ENCODE measurements at regions not wholly inside any gene's neighbourhood (a gene's known extent, or its start where the extent isn't known, plus 50 kb on each side); places are given as distances from the start of the nearest gene placed in this dataset.
"Not testable (repeated sequence)": the region's sequence is repeated elsewhere in the genome, so short reads cannot be mapped to it uniquely, and the experiment has no call there.

GRCh38 chr18:28514699-28515098 lies 337.8 kb upstream of the CDH2 start:
- no peak for DNase-seq (ENCODE audit: low read depth in 2 of 3, low spot score in 2 of 3)

- DNase-seq (ENCODE audit: low read depth in 2 of 3, low spot score in 2 of 3): peak in 1 of 3 donors; percentile 1
Observed at GRCh38 chr18:28512357-28512756, 335.4 kb upstream of the CDH2 start.

- DNase-seq (ENCODE audit: low read depth in 2 of 3, low spot score in 2 of 3): no peak
Observed at GRCh38 chr18:28511413-28511821, 334.5 kb upstream of the CDH2 start.

GRCh38 chr18:28510210-28510609 lies 333.3 kb upstream of the CDH2 start:
- no peak for DNase-seq (ENCODE audit: low read depth in 2 of 3, low spot score in 2 of 3)

- DNase-seq (ENCODE audit: low read depth in 2 of 3, low spot score in 2 of 3): no peak
Observed at GRCh38 chr18:28504066-28504465, 327.1 kb upstream of the CDH2 start.

- DNase-seq (ENCODE audit: low read depth in 2 of 3, low spot score in 2 of 3): no peak
Observed at GRCh38 chr18:28494151-28494550, 317.2 kb upstream of the CDH2 start.

DNA sequence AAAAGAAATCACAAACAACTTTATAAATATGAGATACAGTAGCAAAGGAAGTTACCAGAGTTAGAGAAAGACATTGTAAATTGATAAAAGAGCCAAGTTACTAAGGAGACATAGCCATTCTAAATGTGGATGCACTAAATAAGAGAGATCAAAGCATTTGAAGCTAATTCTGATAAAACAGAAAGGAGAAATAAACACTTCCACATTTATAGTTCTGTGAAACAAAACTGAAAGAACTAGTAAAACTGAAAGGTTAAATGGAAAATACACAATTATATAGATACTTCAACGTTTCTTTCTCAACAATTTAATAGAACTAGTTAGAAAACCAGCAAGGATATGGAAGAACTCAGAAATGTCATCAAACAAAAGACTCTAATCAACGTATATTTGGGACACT lies 309.0 kb upstream of the CDH2 start:
- DNase-seq (ENCODE audit: low read depth in 2 of 3, low spot score in 2 of 3): peak in 1 of 3 donors; percentile 33

DNA sequence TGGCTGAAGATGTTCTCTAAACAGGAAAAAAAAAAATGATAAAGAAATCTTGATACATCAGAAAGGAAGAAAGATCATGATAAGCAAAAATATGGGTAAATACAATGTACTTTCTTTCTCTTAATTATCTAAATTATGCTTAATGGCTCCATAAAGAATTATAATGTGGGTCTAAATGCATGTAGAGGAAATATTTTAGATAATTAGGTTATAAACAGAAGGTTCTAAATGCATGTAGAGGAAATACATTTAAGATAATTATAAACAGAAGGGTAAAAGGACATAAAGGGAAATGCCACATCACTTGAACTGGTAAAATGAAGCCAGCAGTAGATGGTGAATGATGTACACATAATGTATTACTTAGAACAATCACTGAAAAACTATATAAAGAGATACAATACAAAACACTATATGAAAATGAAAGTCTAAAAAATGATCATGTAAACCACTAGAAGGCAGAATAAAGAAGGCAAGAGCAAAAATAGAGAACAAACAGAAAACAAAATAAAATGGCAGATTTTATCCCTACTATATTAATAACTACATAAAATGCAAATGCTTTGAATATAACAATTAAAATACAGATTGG lies 308.4 kb upstream of the CDH2 start:
- no peak for DNase-seq (ENCODE audit: low read depth in 2 of 3, low spot score in 2 of 3)

DNA sequence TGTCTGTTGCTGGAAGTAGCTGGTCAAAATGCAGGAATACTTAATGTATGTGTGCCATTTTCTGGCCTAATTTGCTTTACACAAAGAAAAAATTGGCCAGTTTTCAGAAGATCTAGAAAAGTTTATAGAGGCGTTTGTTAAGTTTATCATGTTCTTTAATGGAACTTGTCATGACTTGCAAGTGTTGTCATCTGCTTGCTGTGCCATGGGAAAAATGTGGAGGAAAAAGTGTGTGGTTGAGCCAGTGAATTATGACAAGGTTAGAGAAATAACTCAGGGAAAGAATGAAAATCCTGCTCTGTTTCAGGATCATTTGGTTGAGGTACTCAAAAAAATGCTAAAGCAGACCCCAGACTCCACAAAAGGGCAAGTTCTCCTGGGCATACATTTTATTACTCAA lies 301.6 kb upstream of the CDH2 start:
- DNase-seq (ENCODE audit: low read depth in 2 of 3, low spot score in 2 of 3): no peak

DNA sequence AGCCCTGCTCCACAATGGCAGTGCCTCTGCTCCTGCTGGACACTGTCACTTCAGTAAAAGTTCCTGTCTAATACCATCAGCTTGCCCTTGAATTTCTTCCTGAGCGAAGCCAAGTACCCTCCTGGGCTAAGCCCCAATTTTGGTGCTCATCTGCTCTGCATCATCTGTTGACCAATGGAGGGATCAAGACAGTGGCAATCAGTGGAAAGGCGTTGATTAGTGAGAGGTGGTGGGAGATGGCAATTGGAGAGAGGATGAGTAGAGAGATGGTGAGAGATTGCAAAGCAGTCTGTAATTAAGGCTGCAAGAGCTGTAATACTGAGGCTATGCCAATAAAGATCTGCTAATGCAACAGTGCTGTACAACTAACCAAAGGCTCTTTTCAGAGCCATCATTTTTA lies 299.4 kb upstream of the CDH2 start:
- no peak for DNase-seq (ENCODE audit: low read depth in 2 of 3, low spot score in 2 of 3)

GRCh38 chr18:28469946-28470345 lies 293.0 kb upstream of the CDH2 start:
- no peak for DNase-seq (ENCODE audit: low read depth in 2 of 3, low spot score in 2 of 3)

DNA sequence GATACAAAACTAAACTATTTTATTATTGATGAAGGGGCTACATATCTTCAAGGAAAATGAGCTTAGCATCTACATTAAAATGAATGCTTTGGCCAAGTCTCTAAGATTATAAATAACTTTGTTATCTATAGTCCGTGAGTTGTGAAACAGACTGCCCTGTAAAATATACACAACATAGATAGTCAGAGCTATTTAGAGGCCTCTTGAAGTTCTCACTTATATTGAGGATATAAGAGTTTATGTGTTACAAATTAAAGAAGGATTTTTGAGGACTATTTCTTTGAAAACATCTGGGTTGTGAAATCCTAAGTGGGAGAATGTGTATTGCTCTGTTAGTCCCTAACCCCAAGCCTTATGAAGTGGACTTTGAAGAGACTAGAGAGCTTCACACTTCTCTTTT lies 292.0 kb upstream of the CDH2 start:
- no peak for DNase-seq (ENCODE audit: low read depth in 2 of 3, low spot score in 2 of 3)

DNA sequence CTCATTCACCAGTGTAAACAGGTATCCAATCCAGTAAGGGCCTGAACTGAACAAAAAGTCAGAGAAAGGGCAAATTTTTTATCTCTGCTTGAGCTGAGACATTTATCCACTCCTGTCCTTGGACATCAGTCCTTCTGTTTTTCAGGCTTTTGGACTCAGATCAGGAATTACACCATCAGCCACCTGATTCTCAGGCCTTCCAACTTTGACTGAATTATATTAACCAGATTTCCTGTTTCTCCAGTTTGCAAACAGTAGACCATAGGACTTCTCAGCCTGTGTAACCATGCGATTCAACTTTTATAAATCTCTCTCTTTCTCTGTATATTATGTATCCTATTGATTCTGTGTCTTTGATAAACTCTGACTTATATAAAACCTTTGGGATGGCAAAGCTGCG lies 289.3 kb upstream of the CDH2 start:
- DNase-seq (ENCODE audit: low read depth in 2 of 3, low spot score in 2 of 3): no peak

GRCh38 chr18:28459587-28459986 lies 282.7 kb upstream of the CDH2 start:
- DNase-seq (ENCODE audit: low read depth in 2 of 3, low spot score in 2 of 3): no peak

- DNase-seq (ENCODE audit: low read depth in 2 of 3, low spot score in 2 of 3): no peak
Observed at GRCh38 chr18:28458751-28459150, 281.8 kb upstream of the CDH2 start.

GRCh38 chr18:28457784-28458183 lies 280.9 kb upstream of the CDH2 start:
- DNase-seq (ENCODE audit: low read depth in 2 of 3, low spot score in 2 of 3): no peak

DNA sequence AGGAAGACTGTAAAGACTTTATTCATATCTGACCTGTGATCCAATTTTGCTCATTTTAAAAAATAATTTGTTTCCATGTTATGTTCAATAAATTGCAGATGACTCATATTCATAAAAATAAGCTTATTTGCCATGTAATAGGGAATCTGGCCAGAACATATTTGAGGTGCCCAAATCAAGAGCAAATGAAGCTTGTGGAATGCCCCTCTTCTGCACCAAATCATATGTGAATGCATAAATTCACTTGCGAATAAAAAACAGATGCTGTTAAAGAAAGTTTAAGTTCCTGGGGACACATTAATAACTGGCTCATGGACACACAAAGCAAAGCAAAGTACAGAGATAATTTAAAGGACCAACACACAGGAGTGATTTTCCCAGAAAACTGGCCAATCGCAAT lies 279.0 kb upstream of the CDH2 start:
- DNase-seq (ENCODE audit: low read depth in 2 of 3, low spot score in 2 of 3): no peak

GRCh38 chr18:28439870-28440269 lies 262.9 kb upstream of the CDH2 start:
- DNase-seq (ENCODE audit: low read depth in 2 of 3, low spot score in 2 of 3): no peak

GRCh38 chr18:28438381-28438780 lies 261.5 kb upstream of the CDH2 start:
- no peak for DNase-seq (ENCODE audit: low read depth in 2 of 3, low spot score in 2 of 3)

GRCh38 chr18:28432339-28432738 lies 255.4 kb upstream of the CDH2 start:
- no peak for DNase-seq (ENCODE audit: low read depth in 2 of 3, low spot score in 2 of 3)

GRCh38 chr18:28425886-28426285 lies 249.0 kb upstream of the CDH2 start:
- no peak for DNase-seq (ENCODE audit: low read depth in 2 of 3, low spot score in 2 of 3)

DNA sequence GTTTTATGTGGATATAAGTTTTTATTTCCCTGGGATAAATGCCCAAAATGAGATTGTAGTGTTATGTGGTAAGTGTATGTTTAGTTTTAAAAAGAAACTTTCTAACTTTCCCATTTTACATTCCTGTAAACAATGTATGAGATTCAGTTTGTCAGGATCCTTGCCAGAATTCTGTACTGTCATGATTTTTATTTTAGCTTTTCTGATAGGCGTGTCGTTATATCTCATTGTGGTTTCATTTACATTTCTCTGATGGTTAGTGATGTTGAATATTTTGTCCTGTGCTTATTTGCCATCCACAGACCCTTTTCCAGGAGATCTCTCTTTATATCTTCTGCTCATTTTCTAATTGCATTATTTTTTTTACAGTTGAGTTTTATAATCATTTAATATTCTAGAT lies 245.6 kb upstream of the CDH2 start:
- DNase-seq (ENCODE audit: low read depth in 2 of 3, low spot score in 2 of 3): no peak

GRCh38 chr18:28421950-28422349 lies 245.0 kb upstream of the CDH2 start:
- DNase-seq (ENCODE audit: low read depth in 2 of 3, low spot score in 2 of 3): not testable (repeated sequence)

Data from hematopoietic multipotent progenitor cell (in vitro differentiated cells).